ENCODE measurements at regions not wholly inside any gene's neighbourhood (a gene's known extent, or its start where the extent isn't known, plus 50 kb on each side); places are given as distances from the start of the nearest gene placed in this dataset.
"Not testable (repeated sequence)": the region's sequence is repeated elsewhere in the genome, so short reads cannot be mapped to it uniquely, and the experiment has no call there.

GRCh38 chr6:68026483-68026882, 608.6 kb upstream of the ADGRB3 start:
- no peaks in the 10 kb centered on the region for H3K9me3 ChIP-seq (ENCODE audit: control insufficient read depth, low read length, poor library complexity, severe bottlenecking)
- Mint-ChIP-seq H3K27me3 (no peaks in the 10 kb centered on the region), H3K36me3 (ENCODE audit: low read depth) (no peaks in the 10 kb centered on the region), H3K4me3 (no peak overlapping the region), H3K27ac (no peak overlapping the region), H3K4me1 (no peaks in the 10 kb centered on the region)
- DNase-seq (no peak), ATAC-seq (no peak)

GRCh38 chr6:68025764-68026163, 609.3 kb upstream of the ADGRB3 start:
- Mint-ChIP-seq H3K36me3 (ENCODE audit: low read depth) (no peaks in the 10 kb centered on the region), H3K4me1 (no peaks in the 10 kb centered on the region), H3K27ac (no peak overlapping the region), H3K4me3 (no peak overlapping the region), H3K27me3 (no peaks in the 10 kb centered on the region)
- ATAC-seq (no peak), DNase-seq (no peak)
- no peaks in the 10 kb centered on the region for H3K9me3 ChIP-seq (ENCODE audit: control insufficient read depth, low read length, poor library complexity, severe bottlenecking)

- no peaks in the 10 kb centered on the region for H3K9me3 ChIP-seq (ENCODE audit: control insufficient read depth, low read length, poor library complexity, severe bottlenecking)
- DNase-seq (no peak), ATAC-seq (no peak)
- no peaks in the 10 kb centered on the region for H3K4me1 Mint-ChIP-seq
- no peak overlapping the region for H3K27ac Mint-ChIP-seq
- H3K4me3 Mint-ChIP-seq: no peak overlapping the region
- H3K27me3 Mint-ChIP-seq: no peaks in the 10 kb centered on the region
- H3K36me3 Mint-ChIP-seq (ENCODE audit: low read depth): no peaks in the 10 kb centered on the region
Measured at GRCh38 chr6:68024570-68025269, 610.4 kb upstream of the ADGRB3 start.

GRCh38 chr6:68022968-68023367, 612.1 kb upstream of the ADGRB3 start:
- H3K4me3 Mint-ChIP-seq; H3K27ac Mint-ChIP-seq; H3K27me3 Mint-ChIP-seq; DNase-seq; H3K36me3 Mint-ChIP-seq (ENCODE audit: low read depth); H3K4me1 Mint-ChIP-seq; H3K9me3 ChIP-seq (ENCODE audit: control insufficient read depth, low read length, poor library complexity, severe bottlenecking); ATAC-seq: not testable (repeated sequence)

GRCh38 chr6:68013780-68014515, 621.1 kb upstream of the ADGRB3 start:
- DNase-seq: no peak
- Mint-ChIP-seq H3K27me3 (no peaks in the 10 kb centered on the region), H3K27ac (no peak overlapping the region), H3K36me3 (ENCODE audit: low read depth) (no peaks in the 10 kb centered on the region), H3K4me3 (no peak overlapping the region), H3K4me1 (no peaks in the 10 kb centered on the region)
- ATAC-seq: no peak
- peaks cover 6% of the 10 kb centered on the region for H3K9me3 ChIP-seq (ENCODE audit: control insufficient read depth, low read length, poor library complexity, severe bottlenecking)

- H3K36me3 Mint-ChIP-seq (ENCODE audit: low read depth): no peaks in the 10 kb centered on the region
Measured at GRCh38 chr6:68012822-68013221, 622.3 kb upstream of the ADGRB3 start.

GRCh38 chr6:68010936-68011335, 624.1 kb upstream of the ADGRB3 start:
- H3K4me1 Mint-ChIP-seq: no peaks in the 10 kb centered on the region
- H3K27ac Mint-ChIP-seq: no peak overlapping the region
- H3K27me3 Mint-ChIP-seq: no peaks in the 10 kb centered on the region
- DNase-seq (no peak), ATAC-seq (no peak)
- peaks cover 6% of the 10 kb centered on the region for H3K9me3 ChIP-seq (ENCODE audit: control insufficient read depth, low read length, poor library complexity, severe bottlenecking)
- H3K4me3 Mint-ChIP-seq: no peak overlapping the region
- H3K36me3 Mint-ChIP-seq (ENCODE audit: low read depth): no peaks in the 10 kb centered on the region

More at GRCh38 chr6:68012822-68013221, 622.3 kb upstream of the ADGRB3 start:
- Mint-ChIP-seq H3K27me3 (no peaks in the 10 kb centered on the region), H3K27ac (no peak overlapping the region), H3K4me3 (no peak overlapping the region), H3K4me1 (no peaks in the 10 kb centered on the region)
- DNase-seq (no peak), ATAC-seq (no peak)
- H3K9me3 ChIP-seq (ENCODE audit: control insufficient read depth, low read length, poor library complexity, severe bottlenecking): peaks cover 6% of the 10 kb centered on the region

- no peak for DNase-seq
- no peaks in the 10 kb centered on the region for H3K27me3 Mint-ChIP-seq
- no peaks in the 10 kb centered on the region for H3K36me3 Mint-ChIP-seq (ENCODE audit: low read depth)
- H3K27ac Mint-ChIP-seq: no peak overlapping the region
- H3K9me3 ChIP-seq (ENCODE audit: control insufficient read depth, low read length, poor library complexity, severe bottlenecking): peaks cover 6% of the 10 kb centered on the region
- H3K4me1 Mint-ChIP-seq: no peaks in the 10 kb centered on the region
- no peak overlapping the region for H3K4me3 Mint-ChIP-seq
- ATAC-seq: no peak
Measured at GRCh38 chr6:68008445-68008844, 626.6 kb upstream of the ADGRB3 start.

GRCh38 chr6:68007717-68008116, 627.4 kb upstream of the ADGRB3 start:
- DNase-seq (no peak), ATAC-seq (no peak)
- Mint-ChIP-seq H3K4me3 (no peak overlapping the region), H3K27me3 (no peaks in the 10 kb centered on the region), H3K27ac (no peak overlapping the region), H3K36me3 (ENCODE audit: low read depth) (no peaks in the 10 kb centered on the region), H3K4me1 (no peaks in the 10 kb centered on the region)
- peaks cover 6% of the 10 kb centered on the region for H3K9me3 ChIP-seq (ENCODE audit: control insufficient read depth, low read length, poor library complexity, severe bottlenecking)

- DNase-seq (no peak), ATAC-seq (no peak)
- Mint-ChIP-seq H3K27me3 (no peaks in the 10 kb centered on the region), H3K4me3 (no peak overlapping the region), H3K4me1 (no peaks in the 10 kb centered on the region), H3K36me3 (ENCODE audit: low read depth) (no peaks in the 10 kb centered on the region), H3K27ac (no peak overlapping the region)
- no peaks in the 10 kb centered on the region for H3K9me3 ChIP-seq (ENCODE audit: control insufficient read depth, low read length, poor library complexity, severe bottlenecking)
Measured at GRCh38 chr6:67986694-67987232, 648.3 kb upstream of the ADGRB3 start.

GRCh38 chr6:67976486-67976885, 658.6 kb upstream of the ADGRB3 start:
- Mint-ChIP-seq H3K4me1 (no peaks in the 10 kb centered on the region), H3K27ac (no peak overlapping the region), H3K36me3 (ENCODE audit: low read depth) (no peaks in the 10 kb centered on the region), H3K4me3 (no peak overlapping the region), H3K27me3 (no peaks in the 10 kb centered on the region)
- ATAC-seq (no peak), DNase-seq (no peak)
- no peaks in the 10 kb centered on the region for H3K9me3 ChIP-seq (ENCODE audit: control insufficient read depth, low read length, poor library complexity, severe bottlenecking)

- Mint-ChIP-seq H3K27me3 (no peaks in the 10 kb centered on the region), H3K4me3 (no peak overlapping the region), H3K27ac (no peak overlapping the region), H3K36me3 (ENCODE audit: low read depth) (no peaks in the 10 kb centered on the region), H3K4me1 (no peaks in the 10 kb centered on the region)
- no peak for ATAC-seq
- no peaks in the 10 kb centered on the region for H3K9me3 ChIP-seq (ENCODE audit: control insufficient read depth, low read length, poor library complexity, severe bottlenecking)
- DNase-seq: no peak
Measured at GRCh38 chr6:67974931-67975330, 660.2 kb upstream of the ADGRB3 start.

- Mint-ChIP-seq H3K27ac (no peak overlapping the region), H3K4me1 (no peaks in the 10 kb centered on the region), H3K27me3 (no peaks in the 10 kb centered on the region), H3K36me3 (ENCODE audit: low read depth) (no peaks in the 10 kb centered on the region), H3K4me3 (no peak overlapping the region)
- DNase-seq (no peak), ATAC-seq (no peak)
- H3K9me3 ChIP-seq (ENCODE audit: control insufficient read depth, low read length, poor library complexity, severe bottlenecking): no peaks in the 10 kb centered on the region
Measured at GRCh38 chr6:67971812-67972211, 663.3 kb upstream of the ADGRB3 start.

GRCh38 chr6:67966830-67967229, 668.3 kb upstream of the ADGRB3 start:
- no peaks in the 10 kb centered on the region for H3K27me3 Mint-ChIP-seq

More at GRCh38 chr6:67966830-67967229, 668.3 kb upstream of the ADGRB3 start:
- no peaks in the 10 kb centered on the region for H3K36me3 Mint-ChIP-seq (ENCODE audit: low read depth)
- H3K9me3 ChIP-seq (ENCODE audit: control insufficient read depth, low read length, poor library complexity, severe bottlenecking): no peaks in the 10 kb centered on the region
- H3K4me1 Mint-ChIP-seq: no peaks in the 10 kb centered on the region
- H3K4me3 Mint-ChIP-seq: no peak overlapping the region
- ATAC-seq: no peak
- no peak for DNase-seq
- H3K27ac Mint-ChIP-seq: no peak overlapping the region

All from T-helper 17 cell (primary cell).